ENCODE measurements at regions not wholly inside any gene's neighbourhood (a gene's known extent, or its start where the extent isn't known, plus 50 kb on each side); places are given as distances from the start of the nearest gene placed in this dataset.

- Histone ChIP-seq H3K4me3 (no peak overlapping the region), H3K27ac (no peak overlapping the region), H3K9me3 (no peaks in the 10 kb centered on the region), H3K36me3 (ENCODE audit: insufficient read depth in 1 of 2, low read depth in 1 of 2) (no peaks in the 10 kb centered on the region), H3K27me3 (ENCODE audit: insufficient read depth in 3 of 3, low read length in 2 of 3) (no peaks in the 10 kb centered on the region), H3K4me1 (no peaks in the 10 kb centered on the region)
- no peak for ATAC-seq
- TF ChIP-seq, protein P1, sequence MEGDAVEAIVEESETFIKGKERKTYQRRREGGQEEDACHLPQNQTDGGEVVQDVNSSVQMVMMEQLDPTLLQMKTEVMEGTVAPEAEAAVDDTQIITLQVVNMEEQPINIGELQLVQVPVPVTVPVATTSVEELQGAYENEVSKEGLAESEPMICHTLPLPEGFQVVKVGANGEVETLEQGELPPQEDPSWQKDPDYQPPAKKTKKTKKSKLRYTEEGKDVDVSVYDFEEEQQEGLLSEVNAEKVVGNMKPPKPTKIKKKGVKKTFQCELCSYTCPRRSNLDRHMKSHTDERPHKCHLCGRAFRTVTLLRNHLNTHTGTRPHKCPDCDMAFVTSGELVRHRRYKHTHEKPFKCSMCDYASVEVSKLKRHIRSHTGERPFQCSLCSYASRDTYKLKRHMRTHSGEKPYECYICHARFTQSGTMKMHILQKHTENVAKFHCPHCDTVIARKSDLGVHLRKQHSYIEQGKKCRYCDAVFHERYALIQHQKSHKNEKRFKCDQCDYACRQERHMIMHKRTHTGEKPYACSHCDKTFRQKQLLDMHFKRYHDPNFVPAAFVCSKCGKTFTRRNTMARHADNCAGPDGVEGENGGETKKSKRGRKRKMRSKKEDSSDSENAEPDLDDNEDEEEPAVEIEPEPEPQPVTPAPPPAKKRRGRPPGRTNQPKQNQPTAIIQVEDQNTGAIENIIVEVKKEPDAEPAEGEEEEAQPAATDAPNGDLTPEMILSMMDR (IDR thresholded peaks at IDR 0.05) = no peak
- WGBS, 3 donors = 70 to 89% (median 75%) methylated on average over 1 of the region's 1 CpG
- intact Hi-C loops (cut with DNase I) = no loop called here
- no peak for DNase-seq
These were observed 879.4 kb downstream of the BCL11A start for GRCh38 chr2:59674100-59674499.

DNA sequence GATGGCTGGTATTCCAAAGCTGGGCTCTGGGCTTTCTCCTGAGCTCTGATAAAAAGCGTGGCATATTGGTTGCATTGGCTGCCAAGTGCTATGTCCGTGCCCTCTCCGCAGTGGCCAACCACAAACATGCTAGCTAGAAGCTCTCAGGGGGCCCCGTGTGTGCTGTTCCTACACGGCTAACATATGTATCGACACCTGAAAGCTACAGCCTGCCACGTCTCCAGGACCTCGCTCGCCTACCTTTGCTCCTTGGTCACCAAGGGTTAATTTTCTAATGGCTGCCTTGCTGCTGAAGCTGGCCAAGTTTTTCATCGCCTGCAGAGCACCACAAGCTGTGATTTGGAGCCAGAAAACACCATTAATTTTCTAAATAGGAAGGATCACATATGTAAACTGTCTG, 888.4 kb downstream of the BCL11A start:
- ATAC-seq = no peak
- H3K36me3 ChIP-seq (ENCODE audit: insufficient read depth in 1 of 2, low read depth in 1 of 2) = no peaks in the 10 kb centered on the region
- no peaks in the 10 kb centered on the region for H3K27me3 ChIP-seq (ENCODE audit: insufficient read depth in 3 of 3, low read length in 2 of 3)
- H3K4me3 ChIP-seq = no peak overlapping the region
- no peak overlapping the region for H3K27ac ChIP-seq
- TF ChIP-seq, protein P1 (IDR thresholded peaks at IDR 0.05) = no peak
- WGBS, 3 donors = 60 to 66% (median 61%) methylated on average over 10 of the region's 10 CpGs
- no peaks in the 10 kb centered on the region for H3K4me1 ChIP-seq
- intact Hi-C loops (cut with DNase I) = no loop called here
- H3K9me3 ChIP-seq = no peaks in the 10 kb centered on the region
- DNase-seq = no peak

- DNase-seq = no peak
- H3K36me3 ChIP-seq (ENCODE audit: insufficient read depth in 1 of 2, low read depth in 1 of 2) = no peaks in the 10 kb centered on the region
- TF ChIP-seq, protein P1 (IDR thresholded peaks at IDR 0.05) = no peak
- H3K9me3 ChIP-seq = no peaks in the 10 kb centered on the region
- H3K4me3 ChIP-seq = no peak overlapping the region
- H3K4me1 ChIP-seq = no peaks in the 10 kb centered on the region
- ATAC-seq = no peak
- intact Hi-C loops (cut with DNase I) = no loop called here
- H3K27me3 ChIP-seq (ENCODE audit: insufficient read depth in 3 of 3, low read length in 2 of 3) = no peaks in the 10 kb centered on the region
- H3K27ac ChIP-seq = no peak overlapping the region
- WGBS, 3 donors = 86 to 88% (median 86%) methylated on average over 11 of the region's 11 CpGs
These were observed 891.2 kb downstream of the BCL11A start for GRCh38 chr2:59662127-59662861.

DNA sequence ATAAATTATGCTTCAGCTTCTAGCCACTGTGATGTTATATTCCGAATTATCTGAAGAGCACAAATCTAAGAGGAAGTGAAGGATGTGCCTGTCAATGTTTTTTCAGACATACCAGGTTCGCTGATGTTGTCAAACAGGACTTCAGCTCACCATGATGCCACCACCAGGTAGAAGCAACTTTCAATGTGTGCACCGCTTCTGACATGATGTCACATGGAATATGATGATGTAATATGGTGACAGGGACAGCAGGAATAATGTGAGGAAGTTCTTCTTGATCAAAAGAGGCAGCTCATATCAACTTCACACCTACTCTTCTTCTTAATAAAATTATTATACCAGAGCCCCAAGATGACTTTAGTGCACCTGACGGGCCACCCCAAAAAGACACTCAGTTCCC, 893.2 kb downstream of the BCL11A start:
- no peaks in the 10 kb centered on the region for H3K36me3 ChIP-seq (ENCODE audit: insufficient read depth in 1 of 2, low read depth in 1 of 2)
- WGBS, 3 donors = 73 to 86% (median 80%) methylated on average over 4 of the region's 4 CpGs

More for the DNA sequence above, 893.2 kb downstream of the BCL11A start:
- DNase-seq = no peak
- Histone ChIP-seq H3K27me3 (ENCODE audit: insufficient read depth in 3 of 3, low read length in 2 of 3) (no peaks in the 10 kb centered on the region), H3K4me3 (no peak overlapping the region), H3K4me1 (no peaks in the 10 kb centered on the region), H3K9me3 (no peaks in the 10 kb centered on the region), H3K27ac (no peak overlapping the region)
- TF ChIP-seq, protein P1 (IDR thresholded peaks at IDR 0.05) = no peak
- intact Hi-C loops (cut with DNase I) = no loop called here
- ATAC-seq = no peak
